IMR-90 (cell line): ENCODE measurements at regions not wholly inside any gene's neighbourhood (a gene's known extent, or its start where the extent isn't known, plus 50 kb on each side); places are given as distances from the start of the nearest gene placed in this dataset.

Experiments
- ATAC-seq: fragments of 200-7000 bp; cut with Tn5 transposase; 2 replicates; pipeline ENCODE4 v1.9.1; 2020; ENCODE audit warnings: low read depth, mild to moderate bottlenecking, moderate library complexity
- BruUV-seq: library from RNA; stranded (reverse); fragments of 400-500 nt; replicated peaks from 2 replicates; lab custom pipeline; 2021; lab: Mats Ljungman, UMichigan
- CTCF ChIA-PET: fragments of 300-600 bp; formaldehyde crosslinking; extraction: SDS; loops from one replicate; lab custom pipeline; 2021; ENCODE audit warnings: antibody characterized with exemption; lab: Yijun Ruan, JAX
- POLR2A ChIA-PET: fragments of 300-600 bp; sonication (Branson Sonifier 250); formaldehyde crosslinking; loops from one replicate; lab custom pipeline; 2022; ENCODE audit warnings: antibody characterized with exemption; ENCODE audit not compliant: unreplicated experiment; lab: Charles Lee
- DNase-seq: peaks from one replicate; pipeline ENCODE4 v3.0.0; 2013
- H2AFZ ChIP-seq: replicated peaks from 2 replicates; pipeline ENCODE3; 2013; ENCODE audit warnings: low read length, mild to moderate bottlenecking; ENCODE audit not compliant: poor library complexity
- H2AK5ac ChIP-seq: 2 replicates; pipeline ENCODE4 v1.6.1; 2013; ENCODE audit warnings: low read depth, low read length, inconsistent platforms
- H2AK9ac ChIP-seq: replicated peaks from 2 replicates; pipeline ENCODE3; 2013; ENCODE audit warnings: mild to moderate bottlenecking, low read depth, low read length, moderate library complexity; ENCODE audit not compliant: poor library complexity
- H2BK120ac ChIP-seq: 2 replicates; pipeline ENCODE4 v1.6.1; 2013; ENCODE audit warnings: low read depth, low read length, inconsistent platforms
- H2BK15ac ChIP-seq: 3 replicates; pipeline ENCODE4 v1.6.1; 2013; ENCODE audit warnings: low read depth, low read length, inconsistent platforms
- H2BK20ac ChIP-seq: 2 replicates; pipeline ENCODE4 v1.6.1; 2013; ENCODE audit warnings: low read depth, mild to moderate bottlenecking, inconsistent platforms, low read length, moderate library complexity
- H2BK5ac ChIP-seq: 2 replicates; pipeline ENCODE4 v1.6.1; 2013; ENCODE audit warnings: mild to moderate bottlenecking, low read depth, low read length, inconsistent platforms; ENCODE audit not compliant: poor library complexity, severe bottlenecking
- H3K14ac ChIP-seq: replicated peaks from 2 replicates; pipeline ENCODE4 v1.6.1; 2013; ENCODE audit warnings: low read depth, low read length, inconsistent platforms
- H3K18ac ChIP-seq: 2 replicates; pipeline ENCODE4 v1.6.1; 2013; ENCODE audit warnings: low read depth, low read length, control low read depth
- H3K23ac ChIP-seq: 2 replicates; pipeline ENCODE4 v1.6.1; 2013; ENCODE audit warnings: low read depth, low read length, inconsistent platforms
- H3K27ac ChIP-seq: 2 replicates; pipeline ENCODE4 v1.5.1; 2013; ENCODE audit warnings: mild to moderate bottlenecking, control low read depth, low read length; ENCODE audit not compliant: insufficient read depth
- H3K27me3 ChIP-seq: 2 replicates; pipeline ENCODE4 v1.6.1; 2013; ENCODE audit warnings: low read length; ENCODE audit not compliant: control insufficient read depth, insufficient read depth
- H3K36me3 ChIP-seq: 2 replicates; pipeline ENCODE4 v1.6.1; 2013; ENCODE audit warnings: low read length, mixed read lengths; ENCODE audit not compliant: control insufficient read depth, insufficient read depth
- H3K4ac ChIP-seq: 2 replicates; pipeline ENCODE4 v1.6.1; 2013; ENCODE audit warnings: low read depth, low read length, inconsistent platforms
- H3K4me1 ChIP-seq: 2 replicates; pipeline ENCODE4 v1.6.1; 2013; ENCODE audit warnings: low read length, mixed read lengths; ENCODE audit not compliant: control insufficient read depth, insufficient read depth
- H3K4me2 ChIP-seq: 2 replicates; pipeline ENCODE4 v1.6.1; 2013; ENCODE audit warnings: low read depth, mild to moderate bottlenecking, control low read depth, low read length, moderate library complexity
- H3K4me3 ChIP-seq: 2 replicates; pipeline ENCODE4 v1.5.1; 2013; ENCODE audit warnings: low read depth, mild to moderate bottlenecking, control low read depth, low read length, moderate library complexity; ENCODE audit not compliant: insufficient read depth
- H3K56ac ChIP-seq: 2 replicates; pipeline ENCODE4 v1.6.1; 2013; ENCODE audit warnings: low read length, inconsistent platforms; ENCODE audit not compliant: insufficient read depth; ENCODE audit errors: extremely low read depth
- H3K79me1 ChIP-seq, 2 experiments: 2 replicates each; pipeline ENCODE4 v1.6.1; 2013; ENCODE audit warnings: low read length in 2 of 2, inconsistent platforms in 1 of 2, low read depth in 1 of 2
- H3K9ac ChIP-seq: 2 replicates; pipeline ENCODE4 v1.6.1; 2013; ENCODE audit warnings: low read depth, low read length, control low read depth
- H3K9me1 ChIP-seq: 2 replicates; pipeline ENCODE4 v1.6.1; 2013; ENCODE audit warnings: low read length, inconsistent platforms; ENCODE audit not compliant: insufficient read depth
- H3K9me3 ChIP-seq: 2 replicates; pipeline ENCODE4 v1.6.1; 2013; ENCODE audit warnings: low read length; ENCODE audit not compliant: control insufficient read depth, insufficient read depth
- H4K20me1 ChIP-seq: 2 replicates; pipeline ENCODE4 v1.6.1; 2013; ENCODE audit warnings: low read length, inconsistent platforms; ENCODE audit not compliant: insufficient read depth
- H4K5ac ChIP-seq: 2 replicates; pipeline ENCODE4 v1.6.1; 2013; ENCODE audit warnings: mild to moderate bottlenecking, low read depth, low read length, control low read depth
- H4K8ac ChIP-seq, 2 experiments: 2 replicates each; pipeline ENCODE4 v1.6.1; 2013; ENCODE audit warnings: low read depth in 2 of 2, low read length in 2 of 2, control low read depth in 1 of 2, inconsistent platforms in 1 of 2
- H4K91ac ChIP-seq: 2 replicates; pipeline ENCODE4 v1.6.1; 2013; ENCODE audit warnings: low read depth, low read length, inconsistent platforms; ENCODE audit not compliant: insufficient read depth
- CEBPB ChIP-seq: IDR thresholded peaks from 2 replicates; pipeline ENCODE4 v1.6.1; 2012; ENCODE audit warnings: low read depth, low read length, improper control_type of control experiment
- CHD1 ChIP-seq: IDR thresholded peaks from 2 replicates; pipeline ENCODE4 v1.6.1; 2012; ENCODE audit warnings: low read depth, low read length, improper control_type of control experiment
- FOS ChIP-seq: fragments of 150-350 bp; IDR thresholded peaks from 2 replicates; pipeline ENCODE4 v1.6.1; 2016; ENCODE audit warnings: low read depth, low read length
- MAFK ChIP-seq: IDR thresholded peaks from 2 replicates; pipeline ENCODE4 v1.6.1; 2012; ENCODE audit warnings: low read depth, low read length, improper control_type of control experiment
- MAZ ChIP-seq: IDR thresholded peaks from 2 replicates; pipeline ENCODE4 v1.6.1; 2012; ENCODE audit warnings: low read depth, mild to moderate bottlenecking, low read length, improper control_type of control experiment, moderate library complexity, borderline replicate concordance
- MXI1 ChIP-seq: IDR thresholded peaks from 2 replicates; pipeline ENCODE4 v1.6.1; 2012; ENCODE audit warnings: low read depth, mild to moderate bottlenecking, low read length, moderate library complexity, borderline replicate concordance
- POLR2A ChIP-seq: IDR thresholded peaks from 2 replicates; pipeline ENCODE4 v1.6.1; 2012; ENCODE audit warnings: mild to moderate bottlenecking, low read depth, low read length
- RAD21 ChIP-seq: IDR thresholded peaks from 2 replicates; pipeline ENCODE4 v1.6.1; 2012; ENCODE audit warnings: low read length, improper control_type of control experiment
- SMC3 ChIP-seq: fragments of 150-350 bp; IDR thresholded peaks from 2 replicates; pipeline ENCODE4 v1.6.1; 2016; ENCODE audit warnings: low read depth, mild to moderate bottlenecking, antibody characterized with exemption, low read length, moderate library complexity
- WGBS, 2 experiments: methylation state at CpG; one replicate each; pipeline versions ENCODE4 v1.1.5 to v1.1.7; 2013; ENCODE audit warnings: missing lambda C conversion rate in 2 of 2; ENCODE audit not compliant: insufficient read length in 1 of 2; ENCODE audit errors: extremely low coverage in 2 of 2; 5-methylcytosine and 5-hydroxymethylcytosine counted together
- dilution Hi-C: fragments of 300-500 bp; cut with HindIII; formaldehyde crosslinking; loops from one replicate; pipeline ENCODE4 v1.14.3; 2018; ENCODE audit warnings: low sequenced_read_pairs; ENCODE audit not compliant: unreplicated experiment
- in situ Hi-C: fragments of 300-500 bp; cut with MboI; formaldehyde crosslinking; loops from 3 replicates; pipeline ENCODE4 v1.14.3; 2019; ENCODE audit warnings: low sequenced_read_pairs, inconsistent platforms, mixed read lengths
- intact Hi-C: fragments of 100-400 bp; cut with micrococcal nuclease; formaldehyde crosslinking; loops from 2 replicates; pipeline ENCODE4 v1.10.0; 2022
- TF ChIP-seq, protein P1 (sequence below): fragments of 150-350 bp; IDR thresholded peaks from 2 replicates; pipeline ENCODE4 v1.6.1; 2017; ENCODE audit warnings: mild to moderate bottlenecking, antibody characterized with exemption, low read length, low read depth
- TF ChIP-seq, protein P2 (sequence below): conservative IDR thresholded peaks from 2 replicates; pipeline ENCODE4 v1.5.1; 2012; ENCODE audit warnings: mild to moderate bottlenecking, low read depth, low read length, improper control_type of control experiment

DNA sequence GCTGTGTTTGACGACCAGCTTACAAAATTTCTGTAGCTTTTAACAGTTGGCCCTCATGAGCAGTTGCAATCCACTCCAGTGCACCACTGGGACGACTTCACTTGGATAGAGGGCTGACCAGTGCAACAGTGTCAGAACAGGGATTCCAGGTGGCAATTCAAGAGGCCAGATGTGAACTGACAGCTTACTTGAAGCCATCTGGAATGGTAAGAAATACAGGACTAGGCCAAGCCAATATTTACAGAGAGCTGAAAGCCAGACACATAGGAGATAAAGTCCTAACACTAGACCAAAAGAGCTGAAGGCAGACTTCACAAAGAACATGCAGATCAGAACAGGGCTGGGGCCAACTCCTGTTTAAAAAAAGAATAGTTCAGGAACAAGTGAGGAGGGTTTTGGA is 93.5 kb upstream of the NFIA start:
- DNase-seq (no peak), ATAC-seq (no peak)
- no peak overlapping the region for H2AK5ac ChIP-seq
- no TSS peak for BruUV-seq
- no peak overlapping the region for H2BK120ac ChIP-seq
- H3K4me3 ChIP-seq, result no peak overlapping the region
- no peak overlapping the region for H3K27ac ChIP-seq
- H4K91ac ChIP-seq, result no peak overlapping the region
- H2BK15ac ChIP-seq, result no peak overlapping the region
- TF ChIP-seq, protein P1, sequence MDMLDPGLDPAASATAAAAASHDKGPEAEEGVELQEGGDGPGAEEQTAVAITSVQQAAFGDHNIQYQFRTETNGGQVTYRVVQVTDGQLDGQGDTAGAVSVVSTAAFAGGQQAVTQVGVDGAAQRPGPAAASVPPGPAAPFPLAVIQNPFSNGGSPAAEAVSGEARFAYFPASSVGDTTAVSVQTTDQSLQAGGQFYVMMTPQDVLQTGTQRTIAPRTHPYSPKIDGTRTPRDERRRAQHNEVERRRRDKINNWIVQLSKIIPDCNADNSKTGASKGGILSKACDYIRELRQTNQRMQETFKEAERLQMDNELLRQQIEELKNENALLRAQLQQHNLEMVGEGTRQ, result no peak
- no peak for TF ChIP-seq CEBPB
- TF ChIP-seq CHD1, result no peak
- no peak for TF ChIP-seq MXI1
- TF ChIP-seq POLR2A, result no peak
- no peak for TF ChIP-seq MAZ
- no peak for TF ChIP-seq MAFK
- no peak for TF ChIP-seq RAD21
- TF ChIP-seq FOS, result no peak
- TF ChIP-seq, protein P2, sequence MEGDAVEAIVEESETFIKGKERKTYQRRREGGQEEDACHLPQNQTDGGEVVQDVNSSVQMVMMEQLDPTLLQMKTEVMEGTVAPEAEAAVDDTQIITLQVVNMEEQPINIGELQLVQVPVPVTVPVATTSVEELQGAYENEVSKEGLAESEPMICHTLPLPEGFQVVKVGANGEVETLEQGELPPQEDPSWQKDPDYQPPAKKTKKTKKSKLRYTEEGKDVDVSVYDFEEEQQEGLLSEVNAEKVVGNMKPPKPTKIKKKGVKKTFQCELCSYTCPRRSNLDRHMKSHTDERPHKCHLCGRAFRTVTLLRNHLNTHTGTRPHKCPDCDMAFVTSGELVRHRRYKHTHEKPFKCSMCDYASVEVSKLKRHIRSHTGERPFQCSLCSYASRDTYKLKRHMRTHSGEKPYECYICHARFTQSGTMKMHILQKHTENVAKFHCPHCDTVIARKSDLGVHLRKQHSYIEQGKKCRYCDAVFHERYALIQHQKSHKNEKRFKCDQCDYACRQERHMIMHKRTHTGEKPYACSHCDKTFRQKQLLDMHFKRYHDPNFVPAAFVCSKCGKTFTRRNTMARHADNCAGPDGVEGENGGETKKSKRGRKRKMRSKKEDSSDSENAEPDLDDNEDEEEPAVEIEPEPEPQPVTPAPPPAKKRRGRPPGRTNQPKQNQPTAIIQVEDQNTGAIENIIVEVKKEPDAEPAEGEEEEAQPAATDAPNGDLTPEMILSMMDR, result no peak
- no peak for TF ChIP-seq SMC3
- H3K9me3 ChIP-seq, result no peaks in the 10 kb centered on the region
- H3K56ac ChIP-seq, result no peak overlapping the region
- POLR2A ChIA-PET, result no interaction called here
- peaks cover 2% of the 10 kb centered on the region; the same call in 1 of the 2 replicates for H3K27me3 ChIP-seq
- no peaks in the 10 kb centered on the region for H4K20me1 ChIP-seq
- 17% methylated on average over 1 of the region's 2 CpGs; no CpG with 5 or more reads in 1 of the 2 experiments for WGBS, 2 experiments
- H3K4me2 ChIP-seq, result no peak overlapping the region
- peaks cover 3% of the 10 kb centered on the region; the same call in 1 of the 2 replicates for H3K4me1 ChIP-seq
- H2BK20ac ChIP-seq, result no peak overlapping the region
- H2AFZ ChIP-seq, result no peak overlapping the region
- H3K79me1 ChIP-seq, result no peaks in the 10 kb centered on the region
- no peak overlapping the region for H3K4ac ChIP-seq
- in situ Hi-C loops, result no loop called here
- dilution Hi-C loops, result no loop called here
- intact Hi-C loops, result no loop called here
- no peak overlapping the region for H3K9ac ChIP-seq
- no peaks in the 10 kb centered on the region for H3K36me3 ChIP-seq
- H3K18ac ChIP-seq, result no peak overlapping the region
- H3K9me1 ChIP-seq, result no peaks in the 10 kb centered on the region
- CTCF ChIA-PET, result no interaction called here
- H4K8ac ChIP-seq, result no peak overlapping the region
- H4K5ac ChIP-seq, result no peak overlapping the region
- H2BK5ac ChIP-seq, result no peak overlapping the region
- no peak overlapping the region for H3K14ac ChIP-seq
- no peak overlapping the region for H2AK9ac ChIP-seq
- H3K23ac ChIP-seq, result no peak overlapping the region
